Astrocyte of the spinal cord (primary cell): ENCODE measurements at regions not wholly inside any gene's neighbourhood (a gene's known extent, or its start where the extent isn't known, plus 50 kb on each side); places are given as distances from the start of the nearest gene placed in this dataset.

Experiments used
- DNase-seq: peaks from one replicate; pipeline ENCODE4 v3.0.0; 2011; ENCODE audit warnings: low read depth, low spot score
- H3K4me3 ChIP-seq: 2 replicates; pipeline ENCODE4 v1.5.1; 2011; ENCODE audit warnings: low read depth, mild to moderate bottlenecking, low read length, moderate library complexity
- in situ Hi-C: cut with HindIII; loops from 2 replicates; pipeline ENCODE4 v1.10.0; 2017; ENCODE audit warnings: low sequenced_read_pairs
- TF ChIP-seq, protein P1 (sequence below): IDR thresholded peaks from 2 replicates; pipeline ENCODE4 v1.5.1; 2012; ENCODE audit warnings: low read depth, mild to moderate bottlenecking, low read length, inconsistent platforms

DNA sequence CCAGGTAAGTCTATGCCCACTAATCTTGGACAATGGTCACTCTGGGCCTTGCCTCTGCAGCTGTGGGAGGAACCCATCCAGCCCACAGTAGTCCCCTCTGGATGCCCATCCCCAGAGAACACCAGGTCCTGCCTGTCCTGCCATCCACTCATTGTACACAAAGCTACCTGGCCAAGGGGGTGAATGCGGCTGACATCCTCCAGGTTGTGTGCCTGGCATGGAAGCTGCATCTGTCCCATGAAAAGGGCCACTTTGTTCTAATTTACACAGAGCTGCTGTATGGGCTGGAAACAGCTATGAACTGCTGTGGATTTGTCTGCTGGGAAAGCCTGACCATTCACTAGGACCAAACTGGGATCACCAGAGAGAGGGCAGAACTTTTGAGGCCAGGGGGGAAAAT, 324.8 kb downstream of the LRFN2 start:
- TF ChIP-seq, protein P1, sequence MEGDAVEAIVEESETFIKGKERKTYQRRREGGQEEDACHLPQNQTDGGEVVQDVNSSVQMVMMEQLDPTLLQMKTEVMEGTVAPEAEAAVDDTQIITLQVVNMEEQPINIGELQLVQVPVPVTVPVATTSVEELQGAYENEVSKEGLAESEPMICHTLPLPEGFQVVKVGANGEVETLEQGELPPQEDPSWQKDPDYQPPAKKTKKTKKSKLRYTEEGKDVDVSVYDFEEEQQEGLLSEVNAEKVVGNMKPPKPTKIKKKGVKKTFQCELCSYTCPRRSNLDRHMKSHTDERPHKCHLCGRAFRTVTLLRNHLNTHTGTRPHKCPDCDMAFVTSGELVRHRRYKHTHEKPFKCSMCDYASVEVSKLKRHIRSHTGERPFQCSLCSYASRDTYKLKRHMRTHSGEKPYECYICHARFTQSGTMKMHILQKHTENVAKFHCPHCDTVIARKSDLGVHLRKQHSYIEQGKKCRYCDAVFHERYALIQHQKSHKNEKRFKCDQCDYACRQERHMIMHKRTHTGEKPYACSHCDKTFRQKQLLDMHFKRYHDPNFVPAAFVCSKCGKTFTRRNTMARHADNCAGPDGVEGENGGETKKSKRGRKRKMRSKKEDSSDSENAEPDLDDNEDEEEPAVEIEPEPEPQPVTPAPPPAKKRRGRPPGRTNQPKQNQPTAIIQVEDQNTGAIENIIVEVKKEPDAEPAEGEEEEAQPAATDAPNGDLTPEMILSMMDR = no peak
- H3K4me3 ChIP-seq = no peak overlapping the region
- DNase-seq = no peak
- in situ Hi-C loops = no loop called here

DNA sequence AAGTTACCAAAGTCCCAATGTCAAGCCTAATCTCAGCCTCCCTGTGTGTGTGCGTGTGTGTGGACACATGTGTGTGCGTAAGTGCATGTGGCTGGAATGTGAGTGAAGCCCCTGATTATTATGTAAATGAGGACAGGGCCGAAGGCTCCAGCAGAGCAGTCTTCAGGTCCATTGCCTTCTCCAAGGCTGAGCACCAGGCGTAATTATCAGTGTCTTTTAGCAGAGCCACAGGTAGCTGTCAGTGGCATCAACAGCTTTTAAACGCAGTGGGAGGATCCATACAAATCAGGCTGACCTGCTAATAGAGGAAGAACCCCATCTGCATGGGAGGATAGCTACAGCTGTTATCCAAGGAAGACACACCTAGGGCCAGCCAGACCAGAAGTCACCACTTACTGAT, 324.3 kb upstream of the MOCS1 start:
- DNase-seq = no peak
- TF ChIP-seq, protein P1 = no peak
- no peak overlapping the region for H3K4me3 ChIP-seq
- in situ Hi-C loops = no loop called here

DNA sequence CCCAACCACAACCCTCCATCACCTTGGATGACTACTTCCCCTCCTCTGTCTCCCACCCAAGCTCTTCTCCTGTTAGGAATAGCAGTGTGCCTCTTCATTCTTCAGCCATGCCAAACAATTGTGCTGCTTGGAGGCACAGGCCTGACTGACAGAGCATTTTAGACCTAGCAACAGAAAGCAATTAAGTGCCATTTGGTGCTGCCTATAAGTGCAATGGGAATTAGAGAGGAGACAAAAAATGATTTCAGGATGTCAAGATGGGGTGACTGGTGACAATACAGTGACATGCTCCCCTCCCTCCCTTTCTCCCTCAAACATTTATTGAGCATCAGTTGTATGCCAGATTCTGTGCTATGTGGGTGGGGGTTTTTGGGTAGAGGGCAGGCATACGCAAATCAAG, 322.6 kb upstream of the MOCS1 start:
- no peak for DNase-seq
- TF ChIP-seq, protein P1 = no peak
- no peak overlapping the region for H3K4me3 ChIP-seq
- in situ Hi-C loops = no loop called here

DNA sequence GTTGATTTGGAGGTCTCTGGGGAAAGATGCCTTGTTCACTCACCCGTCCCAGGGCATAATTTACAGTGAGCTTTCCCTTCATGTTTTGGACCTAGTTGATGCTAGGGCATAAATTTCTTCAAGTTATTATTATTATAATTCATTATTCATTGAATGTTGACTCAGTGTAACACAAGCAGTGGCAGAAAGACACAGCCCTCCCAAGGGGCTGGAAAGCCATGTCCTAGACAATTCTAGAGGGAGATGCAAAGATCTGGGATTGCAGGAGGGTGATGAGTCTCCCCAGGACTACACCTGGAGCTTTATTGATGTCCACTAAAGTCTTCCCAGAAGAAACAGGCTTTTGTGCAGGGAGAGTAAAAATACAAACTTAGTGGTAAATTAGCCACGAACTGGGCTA, 322.0 kb upstream of the MOCS1 start:
- TF ChIP-seq, protein P1 = no peak
- no peak for DNase-seq
- no peak overlapping the region for H3K4me3 ChIP-seq
- in situ Hi-C loops = no loop called here

DNA sequence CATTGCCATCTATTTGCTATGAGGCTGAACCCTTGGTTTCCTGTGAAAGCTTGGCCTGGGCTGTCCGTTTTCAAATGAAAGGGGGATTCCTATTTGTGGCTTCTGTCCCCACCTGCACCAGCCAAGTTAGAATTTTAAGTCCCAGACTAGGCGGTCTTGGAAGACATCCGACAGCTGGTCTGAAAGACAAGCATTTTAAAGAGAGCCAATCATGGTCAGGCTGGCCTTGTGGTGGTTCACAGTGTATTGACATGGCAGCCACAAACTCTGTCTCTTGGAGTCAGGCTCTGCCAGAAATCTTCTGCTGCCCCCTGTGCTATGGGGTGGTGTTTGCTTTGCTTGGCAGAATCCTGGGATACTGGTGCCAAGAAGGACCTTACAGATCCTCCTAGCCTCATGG, 319.2 kb upstream of the MOCS1 start:
- TF ChIP-seq, protein P1 = no peak
- no peak for DNase-seq
- in situ Hi-C loops = no loop called here
- no peak overlapping the region for H3K4me3 ChIP-seq

DNA sequence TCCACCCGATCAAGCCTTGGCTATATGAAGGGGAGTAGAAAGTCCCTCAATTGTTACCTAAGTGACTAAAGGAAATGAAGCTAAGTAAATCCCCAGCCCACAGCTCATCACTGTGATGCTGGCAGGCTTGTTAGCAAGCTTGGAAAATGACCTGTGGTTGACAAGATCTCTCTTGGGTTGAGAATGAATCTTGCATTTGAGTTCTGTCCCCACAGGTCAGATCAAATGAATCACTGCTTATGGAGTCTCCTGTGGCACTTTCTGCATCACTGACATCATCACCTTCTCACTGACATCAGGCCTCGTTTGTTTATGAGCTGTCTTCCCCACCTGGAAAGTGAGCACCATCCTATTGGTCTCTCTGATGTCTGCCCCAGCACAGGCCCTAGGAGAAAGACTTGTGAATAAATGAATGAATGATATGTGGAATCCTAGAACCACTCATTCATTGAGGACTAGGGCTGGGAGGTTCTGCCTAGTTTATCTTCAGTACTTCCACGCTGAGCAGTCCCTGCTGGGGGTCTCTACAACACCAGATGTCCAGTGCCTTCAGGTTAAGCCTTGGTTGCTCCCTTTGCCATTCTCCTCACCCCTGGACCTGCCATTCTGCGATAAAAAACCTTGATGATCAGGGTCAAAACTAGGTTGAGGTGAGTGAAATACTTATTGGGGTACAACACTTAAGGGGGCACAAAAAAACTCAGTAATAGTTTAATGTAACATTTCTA, 318.4 kb upstream of the MOCS1 start:
- DNase-seq = no peak
- no peak overlapping the region for H3K4me3 ChIP-seq
- in situ Hi-C loops = no loop called here
- TF ChIP-seq, protein P1 = no peak
